Brain microvascular endothelial cell (primary cell): ENCODE measurements at regions not wholly inside any gene's neighbourhood (a gene's known extent, or its start where the extent isn't known, plus 50 kb on each side); places are given as distances from the start of the nearest gene placed in this dataset.

Source experiments
- DNase-seq: peaks from one replicate; pipeline ENCODE4 v3.0.0-alpha.2; 2020
- H3K27ac ChIP-seq: fragments of 250-450 bp; sonication (Bioruptor Pico); 2 replicates; pipeline ENCODE4 v1.5.1; 2020; ENCODE audit warnings: mild to moderate bottlenecking, moderate library complexity
- H3K27me3 ChIP-seq: fragments of 250-450 bp; sonication (Bioruptor Pico); replicated peaks from 2 replicates; pipeline ENCODE4 v1.5.1; 2020; ENCODE audit warnings: mild to moderate bottlenecking
- H3K36me3 ChIP-seq: fragments of 250-450 bp; sonication (Bioruptor Pico); replicated peaks from 2 replicates; pipeline ENCODE4 v1.5.1; 2020; ENCODE audit warnings: mild to moderate bottlenecking
- H3K4me3 ChIP-seq: 2 replicates; pipeline ENCODE4 v1.5.1; 2011; ENCODE audit warnings: low read depth, mild to moderate bottlenecking, control low read depth, low read length, moderate library complexity
- in situ Hi-C: cut with HindIII; loops from 2 replicates; pipeline ENCODE4 v1.10.0; 2017; ENCODE audit warnings: low sequenced_read_pairs, low pct_ligation_motif_present
- TF ChIP-seq, protein P1 (sequence below): IDR thresholded peaks from 2 replicates; pipeline ENCODE4 v1.5.1; 2011; ENCODE audit warnings: low read depth, mild to moderate bottlenecking, moderate library complexity, low read length, control low read depth, inconsistent platforms; ENCODE audit errors: missing control alignments

DNA sequence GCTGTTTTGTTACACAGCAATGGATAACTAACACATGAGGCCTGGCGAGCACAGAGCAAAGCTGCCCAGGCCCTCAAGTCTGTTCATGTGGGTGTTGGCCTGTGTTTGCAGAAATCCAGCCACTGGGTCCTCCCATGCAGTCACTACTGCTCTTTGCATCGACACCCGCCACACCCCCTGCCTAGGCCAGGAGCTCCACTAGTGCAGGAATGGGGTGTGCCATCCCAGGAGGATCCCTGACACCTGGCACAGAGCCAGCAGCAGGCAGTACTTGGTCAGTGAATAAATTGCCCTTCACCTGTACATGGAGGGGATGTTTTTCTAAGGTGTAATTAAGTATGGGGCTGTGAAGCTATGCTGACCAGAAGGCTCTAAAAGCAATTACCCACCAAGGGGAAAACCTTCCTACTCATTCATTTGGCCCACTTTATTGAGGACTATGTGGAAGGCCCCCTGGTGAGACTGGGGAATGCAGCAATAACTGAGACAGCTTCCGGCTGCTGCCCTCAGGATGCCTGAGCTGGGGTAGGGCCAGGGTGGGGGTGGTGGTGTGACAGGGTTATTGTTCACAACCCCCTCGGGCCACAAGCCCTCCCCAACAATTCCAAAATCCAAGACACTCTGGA lies 160.8 kb downstream of the CRYBB2 start:
- in situ Hi-C loops, result no loop called here
- Histone ChIP-seq H3K27me3 (no peaks in the 10 kb centered on the region), H3K27ac (no peak overlapping the region), H3K36me3 (peaks cover 6% of the 10 kb centered on the region), H3K4me3 (no peak overlapping the region)
- TF ChIP-seq, protein P1, sequence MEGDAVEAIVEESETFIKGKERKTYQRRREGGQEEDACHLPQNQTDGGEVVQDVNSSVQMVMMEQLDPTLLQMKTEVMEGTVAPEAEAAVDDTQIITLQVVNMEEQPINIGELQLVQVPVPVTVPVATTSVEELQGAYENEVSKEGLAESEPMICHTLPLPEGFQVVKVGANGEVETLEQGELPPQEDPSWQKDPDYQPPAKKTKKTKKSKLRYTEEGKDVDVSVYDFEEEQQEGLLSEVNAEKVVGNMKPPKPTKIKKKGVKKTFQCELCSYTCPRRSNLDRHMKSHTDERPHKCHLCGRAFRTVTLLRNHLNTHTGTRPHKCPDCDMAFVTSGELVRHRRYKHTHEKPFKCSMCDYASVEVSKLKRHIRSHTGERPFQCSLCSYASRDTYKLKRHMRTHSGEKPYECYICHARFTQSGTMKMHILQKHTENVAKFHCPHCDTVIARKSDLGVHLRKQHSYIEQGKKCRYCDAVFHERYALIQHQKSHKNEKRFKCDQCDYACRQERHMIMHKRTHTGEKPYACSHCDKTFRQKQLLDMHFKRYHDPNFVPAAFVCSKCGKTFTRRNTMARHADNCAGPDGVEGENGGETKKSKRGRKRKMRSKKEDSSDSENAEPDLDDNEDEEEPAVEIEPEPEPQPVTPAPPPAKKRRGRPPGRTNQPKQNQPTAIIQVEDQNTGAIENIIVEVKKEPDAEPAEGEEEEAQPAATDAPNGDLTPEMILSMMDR, result no peak
- DNase-seq, result no peak

DNA sequence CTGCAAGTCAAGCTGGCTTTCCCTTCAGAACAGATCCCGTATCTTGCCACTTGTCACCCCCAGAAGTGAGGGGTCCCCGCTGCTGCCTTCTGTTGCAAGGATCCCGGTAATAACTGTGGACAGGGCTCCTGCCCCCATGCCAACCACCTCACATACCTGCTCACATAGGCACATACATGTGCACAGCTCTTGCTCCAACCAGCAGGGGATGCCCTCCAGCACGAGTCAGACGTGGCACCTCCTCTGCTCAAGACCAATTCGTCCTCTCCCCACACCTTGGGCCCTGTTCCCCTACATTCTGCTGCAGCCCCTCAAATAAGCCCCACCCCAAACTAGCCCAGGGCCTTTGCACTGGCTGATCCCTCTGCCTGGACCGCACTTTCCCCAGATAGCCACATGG lies 163.3 kb downstream of the CRYBB2 start:
- in situ Hi-C loops, result no loop called here
- TF ChIP-seq, protein P1, result peak; percentile 44

DNA sequence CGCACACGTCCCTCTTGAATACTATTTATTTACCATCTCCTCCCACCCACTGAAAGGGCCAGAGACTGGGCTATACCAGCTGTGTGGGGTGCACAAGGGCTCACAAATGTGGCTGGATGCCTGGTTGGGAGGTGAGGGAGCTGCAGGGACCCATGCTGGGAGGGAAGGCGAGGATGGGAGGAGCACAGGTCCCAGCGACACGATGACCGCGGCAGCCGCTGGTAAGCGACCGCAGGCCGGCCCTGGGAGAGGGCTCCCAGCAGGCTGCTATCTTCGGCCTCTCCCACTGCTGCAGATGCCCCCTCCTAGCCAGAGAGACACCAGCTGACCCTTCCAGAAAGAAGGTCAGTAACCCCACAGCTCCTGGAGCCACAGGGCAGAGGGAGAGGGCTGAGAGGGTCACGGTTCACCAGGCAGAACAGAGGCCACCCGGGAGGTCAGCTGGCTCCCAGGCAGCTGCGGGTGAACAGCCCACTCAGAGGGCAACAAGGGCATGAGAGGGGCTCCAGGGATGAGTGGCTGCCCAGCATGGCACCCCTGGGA lies 163.9 kb downstream of the CRYBB2 start:
- peaks cover 3% of the 10 kb centered on the region for H3K36me3 ChIP-seq
- in situ Hi-C loops, result no loop called here
- H3K4me3 ChIP-seq, result no peak overlapping the region
- no peak for DNase-seq
- TF ChIP-seq, protein P1, result no peak
- no peak overlapping the region for H3K27ac ChIP-seq
- H3K27me3 ChIP-seq, result no peaks in the 10 kb centered on the region

More for the DNA sequence above, 163.3 kb downstream of the CRYBB2 start:
- H3K27ac ChIP-seq, result no peak overlapping the region
- H3K27me3 ChIP-seq, result no peaks in the 10 kb centered on the region
- no peak for DNase-seq
- peaks cover 3% of the 10 kb centered on the region for H3K36me3 ChIP-seq
- H3K4me3 ChIP-seq, result no peak overlapping the region

DNA sequence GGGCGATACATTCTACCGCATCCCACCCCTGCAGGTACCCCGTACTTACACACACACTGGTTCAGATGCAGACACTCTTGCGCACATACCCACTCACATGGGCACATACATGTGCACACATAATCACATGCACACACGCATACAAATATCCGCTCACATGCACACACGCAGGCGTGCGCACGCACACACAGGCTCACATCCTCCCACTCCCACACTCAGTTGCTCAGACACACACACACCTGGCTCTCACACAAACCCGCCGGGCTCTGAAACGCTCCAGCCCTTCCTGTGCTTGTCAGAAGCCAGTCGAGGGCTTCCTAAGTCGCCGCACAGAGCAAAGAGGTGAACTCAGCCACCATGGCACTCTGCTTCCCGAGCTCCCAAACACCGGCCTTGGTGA lies 164.5 kb downstream of the CRYBB2 start:
- DNase-seq, result no peak
- in situ Hi-C loops, result no loop called here
- Histone ChIP-seq H3K36me3 (peaks cover 3% of the 10 kb centered on the region), H3K4me3 (no peak overlapping the region), H3K27me3 (no peaks in the 10 kb centered on the region), H3K27ac (no peak overlapping the region)
- TF ChIP-seq, protein P1, result no peak

DNA sequence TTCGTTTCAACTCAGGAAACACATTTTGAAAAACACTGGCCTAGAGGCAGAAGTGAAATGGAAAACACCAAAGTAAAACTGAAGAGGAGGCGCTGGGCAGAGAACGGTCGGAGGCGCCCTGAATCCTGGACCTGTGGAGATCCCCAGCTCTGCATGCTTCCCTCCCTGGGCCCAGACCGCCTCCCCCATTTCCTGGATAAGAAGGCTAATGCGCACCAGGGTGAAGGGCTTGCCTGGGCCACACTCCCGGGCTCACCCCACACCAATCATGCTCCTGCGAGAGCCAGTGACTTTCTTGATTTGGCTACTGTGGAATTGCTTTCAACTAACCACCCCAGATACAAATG lies 167.1 kb downstream of the CRYBB2 start:
- TF ChIP-seq, protein P1, result no peak
- in situ Hi-C loops, result no loop called here
- no peaks in the 10 kb centered on the region for H3K27me3 ChIP-seq
- H3K36me3 ChIP-seq, result no peaks in the 10 kb centered on the region
- no peak for DNase-seq
- H3K4me3 ChIP-seq, result no peak overlapping the region
- no peak overlapping the region for H3K27ac ChIP-seq

DNA sequence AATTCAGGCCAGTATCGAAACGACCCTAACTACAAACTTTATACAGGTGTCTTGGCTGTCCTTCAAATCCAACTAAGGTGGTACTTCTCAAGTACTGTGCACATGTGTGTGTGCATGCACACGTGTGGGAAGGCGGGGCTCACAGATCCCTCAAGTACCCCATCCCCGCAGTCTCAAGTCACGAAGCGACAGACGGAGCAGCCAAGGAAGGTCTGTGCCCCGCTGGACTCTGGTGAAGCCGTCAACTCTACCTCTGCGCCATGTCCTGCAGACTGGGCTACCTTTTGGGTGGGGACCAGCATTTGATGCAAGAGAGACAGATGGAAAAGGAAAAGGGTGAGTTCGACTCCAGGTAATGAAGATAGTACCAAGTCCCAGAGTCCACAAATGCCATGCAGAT lies 169.0 kb downstream of the CRYBB2 start:
- TF ChIP-seq, protein P1, result no peak
- no peak overlapping the region for H3K27ac ChIP-seq
- H3K4me3 ChIP-seq, result no peak overlapping the region
- in situ Hi-C loops, result no loop called here
- H3K27me3 ChIP-seq, result no peaks in the 10 kb centered on the region
- no peaks in the 10 kb centered on the region for H3K36me3 ChIP-seq
- DNase-seq, result no peak
